NCI-H2171 (cell line): ENCODE measurements at regions not wholly inside any gene's neighbourhood (a gene's known extent, or its start where the extent isn't known, plus 50 kb on each side); places are given as distances from the start of the nearest gene placed in this dataset.

ENCODE experiments used
- DNase-seq: peaks from one replicate; lab custom pipeline; 2025; lab: John Stamatoyannopoulos, UW

GRCh38 chr4:23166919-23167318, 474.2 kb downstream of the GBA3 start:
- DNase-seq, result no peak

- no peak for DNase-seq
Measured at GRCh38 chr4:23166407-23166806, 473.7 kb downstream of the GBA3 start.

- no peak for DNase-seq
Measured at GRCh38 chr4:23165669-23166068, 472.9 kb downstream of the GBA3 start.

- no peak for DNase-seq
Measured at GRCh38 chr4:23163647-23164436, 471.1 kb downstream of the GBA3 start.

GRCh38 chr4:23162275-23162674, 469.5 kb downstream of the GBA3 start:
- DNase-seq, result no peak

GRCh38 chr4:23161787-23162186, 469.1 kb downstream of the GBA3 start:
- DNase-seq, result no peak

GRCh38 chr4:23153076-23153475, 460.3 kb downstream of the GBA3 start:
- no peak for DNase-seq

GRCh38 chr4:23149815-23150214, 457.1 kb downstream of the GBA3 start:
- no peak for DNase-seq

- DNase-seq, result no peak
Measured at GRCh38 chr4:23144707-23145106, 452.0 kb downstream of the GBA3 start.

GRCh38 chr4:23135792-23136645, 443.3 kb downstream of the GBA3 start:
- no peak for DNase-seq

GRCh38 chr4:23134331-23134730, 441.6 kb downstream of the GBA3 start:
- no peak for DNase-seq

GRCh38 chr4:23130845-23131244, 438.1 kb downstream of the GBA3 start:
- DNase-seq, result no peak

- no peak for DNase-seq
Measured at GRCh38 chr4:23125118-23125517, 432.4 kb downstream of the GBA3 start.

GRCh38 chr4:23122666-23123400, 430.1 kb downstream of the GBA3 start:
- no peak for DNase-seq

- DNase-seq, result no peak
Measured at GRCh38 chr4:23120374-23120773, 427.6 kb downstream of the GBA3 start.

GRCh38 chr4:23117826-23118225, 425.1 kb downstream of the GBA3 start:
- DNase-seq, result no peak

GRCh38 chr4:23114538-23114937, 421.8 kb downstream of the GBA3 start:
- no peak for DNase-seq

GRCh38 chr4:23113104-23113503, 420.4 kb downstream of the GBA3 start:
- DNase-seq, result no peak

- DNase-seq, result no peak
Measured at GRCh38 chr4:23106516-23106915, 413.8 kb downstream of the GBA3 start.

GRCh38 chr4:23105759-23106370, 413.1 kb downstream of the GBA3 start:
- no peak for DNase-seq

- no peak for DNase-seq
Measured at GRCh38 chr4:23097251-23097650, 404.5 kb downstream of the GBA3 start.

- no peak for DNase-seq
Measured at GRCh38 chr4:23091711-23092110, 399.0 kb downstream of the GBA3 start.
